T follicular helper cell (primary cell): ENCODE measurements at regions not wholly inside any gene's neighbourhood (a gene's known extent, or its start where the extent isn't known, plus 50 kb on each side); places are given as distances from the start of the nearest gene placed in this dataset.

ENCODE experiments used
- DNase-seq: peaks from one replicate; pipeline ENCODE4 v3.0.0-alpha.2; 2020; ENCODE audit warnings: low read depth

DNA sequence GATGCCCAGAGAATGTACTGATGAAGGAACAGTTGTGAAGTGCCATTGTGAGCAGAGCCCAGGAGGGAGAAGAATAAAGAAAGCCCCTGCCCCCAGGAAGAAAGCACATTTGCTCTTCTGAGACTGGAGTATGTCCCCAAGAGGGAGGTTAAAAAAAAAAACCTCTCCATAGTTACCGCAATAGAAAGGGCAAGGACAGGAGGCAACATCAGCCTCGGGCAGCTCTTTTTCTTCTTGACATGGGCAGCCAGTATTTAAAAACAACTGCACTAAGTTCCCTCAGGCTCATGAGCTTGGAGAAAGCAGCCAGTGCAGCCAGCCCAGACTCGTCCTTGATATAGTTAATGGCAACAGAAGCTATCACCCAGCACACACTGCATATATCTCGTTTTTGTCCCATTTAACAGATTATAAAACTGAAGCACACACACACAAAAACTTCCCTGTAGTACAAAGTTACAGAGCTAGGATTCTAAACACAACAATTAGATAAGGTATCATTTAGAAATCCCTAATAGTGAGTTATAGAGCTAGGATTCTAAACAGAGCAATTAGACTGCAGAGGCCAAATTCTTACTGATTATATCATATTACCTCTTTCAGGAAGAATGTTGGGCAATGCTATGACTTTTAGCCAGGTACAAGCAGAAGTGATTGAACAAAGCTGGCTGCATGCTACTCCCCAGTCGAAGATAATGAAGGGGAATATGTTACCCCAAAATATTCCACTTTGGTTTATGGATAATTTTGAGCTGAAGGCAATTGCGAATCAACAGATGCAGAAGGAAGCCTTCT lies 823.5 kb downstream of the GRID1 start:
- DNase-seq: no peak

DNA sequence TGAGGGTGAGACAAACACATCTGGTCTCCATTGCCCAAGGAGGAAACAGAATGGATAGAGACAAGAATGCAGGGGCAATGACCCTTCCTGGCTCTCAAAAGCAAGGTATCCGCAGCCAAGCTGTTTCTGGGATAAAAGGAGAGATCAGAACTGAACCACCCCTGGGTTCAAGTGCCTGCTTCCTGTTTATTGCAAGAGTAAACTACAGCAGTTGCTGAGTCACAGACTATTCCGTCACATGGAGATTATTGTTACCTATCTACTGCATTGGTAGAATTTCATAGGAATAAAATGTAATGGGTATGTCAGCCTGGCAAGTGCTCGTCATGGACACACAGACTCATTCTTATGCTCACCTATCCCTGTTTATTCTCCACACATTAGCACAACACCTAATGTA lies 821.6 kb downstream of the GRID1 start:
- DNase-seq: no peak

DNA sequence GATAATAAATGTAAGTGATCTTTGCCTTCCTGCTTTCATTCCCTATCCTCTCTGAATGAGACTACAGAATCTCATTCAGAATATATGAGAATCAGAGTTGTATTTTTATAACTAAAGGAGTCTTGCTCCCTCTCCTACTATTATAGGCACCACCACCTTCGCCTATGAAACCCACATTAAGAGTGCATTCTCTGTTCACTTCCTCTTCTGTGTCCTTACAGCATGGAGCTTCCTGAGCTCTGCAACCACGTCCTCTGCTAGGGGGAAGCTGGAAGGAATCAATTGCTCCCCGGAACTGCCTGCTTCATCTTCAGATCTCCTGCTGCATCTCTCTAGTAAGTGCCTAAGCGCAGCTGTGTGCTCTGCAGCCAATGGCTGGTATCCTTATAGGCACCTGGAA lies 820.7 kb downstream of the GRID1 start:
- DNase-seq: no peak

DNA sequence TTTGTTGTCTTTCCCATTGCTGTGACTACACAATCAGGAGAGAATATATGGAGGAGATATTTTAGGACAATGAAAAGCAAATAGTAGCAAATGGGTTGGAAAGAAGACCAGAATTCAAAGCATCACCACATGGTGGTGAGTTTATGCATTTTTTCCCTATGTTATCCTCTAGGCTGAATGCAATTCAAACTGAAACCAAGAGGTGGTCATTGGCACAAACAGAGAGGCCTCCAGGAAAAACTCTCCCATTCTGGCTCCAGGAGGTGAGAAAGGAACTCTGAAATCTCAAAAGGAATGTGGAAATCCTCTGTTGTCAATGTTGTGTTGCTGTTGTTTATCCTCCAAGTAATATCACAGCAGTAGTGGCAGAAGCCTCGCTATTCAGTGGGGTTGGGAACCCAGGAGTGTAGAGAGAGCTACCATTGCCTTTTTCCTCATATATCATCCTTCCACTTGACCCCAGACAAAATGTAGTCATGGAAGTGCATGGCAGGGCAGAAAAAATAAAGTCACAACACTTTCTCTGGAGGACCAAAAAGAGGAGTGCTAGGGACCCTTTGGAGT lies 819.1 kb downstream of the GRID1 start:
- DNase-seq: no peak

DNA sequence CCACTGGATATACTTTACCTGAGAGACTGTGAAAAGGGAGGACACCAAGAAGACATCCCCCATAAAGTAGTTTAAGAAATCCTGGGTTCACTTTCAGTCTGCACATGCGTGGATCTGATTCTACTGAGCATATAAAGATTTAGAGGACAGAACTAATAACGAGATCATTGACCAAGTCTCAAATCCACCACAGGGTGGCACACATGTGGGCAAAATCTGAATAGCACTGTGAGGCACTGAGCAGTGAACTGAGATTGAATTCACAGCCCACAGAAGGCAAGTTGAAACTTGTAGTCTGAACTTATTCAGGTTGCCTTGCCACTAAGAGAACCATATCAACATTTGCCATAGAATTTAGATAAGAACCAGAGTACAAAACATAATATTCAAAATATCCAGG lies 818.6 kb downstream of the GRID1 start:
- DNase-seq: peak; percentile 16
